Stimulated activated CD8-positive, alpha-beta memory T cell treated with anti-CD3 and anti-CD28 coated beads, Interleukin-12 subunit alpha, Interleukin-12 subunit beta, amount 100 ng/mL, for 4 hours (primary cell): ENCODE measurements at regions not wholly inside any gene's neighbourhood (a gene's known extent, or its start where the extent isn't known, plus 50 kb on each side); places are given as distances from the start of the nearest gene placed in this dataset.

ENCODE experiments used
- DNase-seq: peaks from one replicate; pipeline ENCODE4 v3.0.0-alpha.2; 2020; ENCODE audit warnings: low read depth

DNA sequence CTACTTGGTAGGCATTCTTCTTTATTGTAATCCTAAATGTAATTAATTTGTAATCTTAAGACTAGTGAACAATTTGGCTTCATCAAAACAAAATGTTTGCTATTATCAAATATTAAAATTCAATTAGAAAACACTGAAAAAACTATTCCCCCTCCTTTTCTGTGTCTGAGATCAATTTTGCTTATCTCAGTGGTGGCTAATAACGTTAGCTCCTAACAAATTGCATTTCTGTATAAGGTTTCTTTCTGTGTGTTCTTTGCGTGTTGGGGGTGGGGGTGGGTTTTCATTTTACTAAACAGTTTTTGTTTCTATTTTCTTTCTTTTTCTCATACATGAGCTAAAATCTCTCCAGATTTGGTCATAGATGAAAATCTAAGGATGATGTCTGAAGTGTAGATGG is 54.0 kb upstream of the EYA4 start:
- no peak for DNase-seq

DNA sequence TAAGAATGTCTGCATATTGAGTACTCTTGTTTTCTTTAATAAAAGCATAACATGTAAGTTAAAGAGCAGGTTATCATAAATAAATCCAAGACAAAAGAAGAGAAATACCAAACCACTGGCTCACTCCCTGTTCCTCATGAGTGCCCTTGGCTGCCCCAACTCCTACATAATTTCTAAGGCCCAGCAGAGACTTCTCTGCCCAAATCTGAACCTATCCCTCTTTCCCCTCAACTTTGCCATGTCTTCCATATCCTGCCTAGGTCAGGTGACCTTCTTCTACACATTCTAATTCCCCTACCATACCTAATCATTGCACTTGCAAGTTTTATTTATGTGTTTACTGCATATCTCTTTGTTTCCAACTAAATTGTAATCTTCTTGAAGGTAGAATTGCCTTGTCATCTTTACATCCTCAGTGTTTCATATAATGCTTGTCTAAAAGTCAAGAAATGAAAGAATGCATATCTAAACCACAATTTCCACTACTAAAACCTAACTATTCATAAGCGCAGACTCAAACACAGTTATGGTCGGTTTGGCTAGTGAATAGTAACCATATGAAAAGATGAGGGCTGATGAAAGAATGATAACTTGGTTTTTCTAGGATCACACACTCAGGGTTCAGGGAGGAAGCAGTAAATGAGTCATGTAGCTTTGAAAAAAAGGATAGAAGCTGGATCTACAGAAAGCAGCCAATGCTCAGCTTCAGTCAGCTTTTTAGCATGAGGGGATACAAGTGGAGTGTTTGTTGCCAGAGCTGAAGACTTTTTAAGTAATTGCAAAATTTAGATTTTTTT is 53.3 kb upstream of the EYA4 start:
- DNase-seq, result no peak

DNA sequence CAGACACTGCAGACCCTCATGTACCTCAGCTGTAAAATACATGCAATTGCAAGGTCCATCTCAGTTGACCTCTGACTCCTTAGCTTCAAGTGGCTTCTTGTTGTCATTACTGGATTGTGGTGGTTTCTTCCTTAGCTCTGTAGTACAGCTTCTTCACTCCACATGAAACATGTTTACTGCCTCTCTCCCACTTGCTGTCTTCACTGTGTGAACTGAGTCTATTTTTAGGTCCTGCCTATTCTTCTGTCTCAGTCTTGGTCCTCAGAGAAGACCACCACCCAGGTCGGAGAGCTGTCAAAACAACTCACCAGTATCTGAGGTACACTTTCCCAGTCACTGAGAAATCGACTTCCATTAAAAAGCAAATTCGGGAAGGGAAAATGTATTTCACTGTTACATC is 50.2 kb upstream of the EYA4 start:
- no peak for DNase-seq

DNA sequence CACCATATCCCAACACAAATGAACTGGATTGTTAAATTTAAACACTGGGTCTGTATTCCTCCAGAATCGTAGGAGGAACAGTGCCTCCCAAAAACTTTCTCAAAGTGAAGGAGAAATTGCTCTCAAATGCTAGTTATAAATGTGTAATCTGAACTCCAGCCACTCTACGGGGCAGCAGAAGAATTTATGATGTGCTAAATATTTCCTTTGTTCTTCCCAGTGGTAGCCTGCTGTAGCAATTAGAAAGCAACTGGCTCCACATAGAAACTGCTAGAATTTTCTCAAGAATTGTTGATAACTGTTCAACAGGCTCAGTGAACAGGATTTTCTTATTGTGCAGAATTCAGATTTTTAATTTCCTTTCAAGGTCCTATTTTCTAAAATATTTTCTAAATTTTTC is 49.8 kb upstream of the EYA4 start:
- no peak for DNase-seq
